Stimulated activated CD4-positive, alpha-beta T cell treated with anti-CD3 and anti-CD28 coated beads, Interleukin-1b, Interleukin-23, amount 100 ng/mL, for 24 hours (primary cell): ENCODE measurements at regions not wholly inside any gene's neighbourhood (a gene's known extent, or its start where the extent isn't known, plus 50 kb on each side); places are given as distances from the start of the nearest gene placed in this dataset.
"Not testable (repeated sequence)": the region's sequence is repeated elsewhere in the genome, so short reads cannot be mapped to it uniquely, and the experiment has no call there.

Source experiments
- DNase-seq, 4 experiments: peaks; one replicate each; pipeline ENCODE4 v3.0.0-alpha.2; 2020; ENCODE audit warnings: low read depth in 4 of 4, low spot score in 1 of 4

GRCh38 chr15:91609231-91609630 is 244.3 kb upstream of the SLCO3A1 start:
- no peak for DNase-seq

GRCh38 chr15:91609966-91610365 is 243.5 kb upstream of the SLCO3A1 start:
- no peak for DNase-seq

DNA sequence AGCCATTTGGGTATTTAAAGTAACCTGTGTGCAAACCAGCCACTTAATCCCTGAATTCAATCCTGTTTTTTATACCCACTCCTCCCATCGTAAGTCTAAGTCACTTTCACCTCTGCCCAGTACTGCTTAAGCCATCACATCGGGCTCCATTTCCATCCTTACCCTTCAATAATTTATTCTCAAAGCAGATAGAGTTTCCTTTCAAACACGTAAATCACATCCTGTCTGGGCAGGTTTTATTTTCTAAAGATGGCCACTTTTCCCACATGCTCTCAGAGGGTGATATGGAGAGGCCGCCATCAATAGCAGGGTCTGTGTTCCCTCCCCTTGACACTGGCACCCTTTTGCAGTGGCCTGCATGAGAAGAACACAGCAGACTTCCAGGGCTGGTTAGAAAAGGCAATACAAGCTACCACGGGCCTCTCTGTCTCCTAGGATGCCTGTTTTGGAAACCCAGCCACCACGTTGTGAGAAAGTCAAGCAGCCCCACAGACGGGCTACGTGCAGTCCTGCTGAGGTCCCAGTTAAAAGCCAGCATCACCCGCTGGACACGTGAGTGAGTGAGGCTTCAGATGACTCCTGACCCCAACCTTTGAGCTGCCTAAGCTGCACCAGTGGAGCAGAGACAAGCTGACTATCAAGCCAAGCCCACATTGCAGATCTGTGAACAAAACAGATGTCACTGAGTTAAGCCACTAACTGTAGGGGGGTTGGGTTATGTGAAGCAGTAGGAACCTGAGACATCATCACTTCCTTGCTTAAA is 241.8 kb upstream of the SLCO3A1 start:
- DNase-seq, result no peak

DNA sequence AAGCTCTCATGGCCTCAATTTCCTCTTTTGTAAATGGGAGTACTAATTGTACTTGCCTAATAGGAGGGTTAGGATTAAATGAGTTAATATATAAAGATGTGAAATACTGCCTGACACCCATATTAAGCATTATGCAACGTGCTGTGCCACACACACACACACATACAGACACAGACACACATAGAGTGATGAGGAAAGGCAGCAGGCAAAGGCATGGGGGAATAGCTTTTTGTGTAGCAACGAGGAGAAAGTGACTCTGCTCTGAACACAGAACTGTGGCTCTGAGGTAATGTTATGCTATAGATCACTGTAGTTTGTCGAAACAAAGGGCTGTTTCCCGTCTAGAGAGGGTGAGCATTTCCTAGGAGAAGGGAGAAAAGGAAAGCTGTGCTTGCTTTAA is 233.3 kb upstream of the SLCO3A1 start:
- no peak for DNase-seq

DNA sequence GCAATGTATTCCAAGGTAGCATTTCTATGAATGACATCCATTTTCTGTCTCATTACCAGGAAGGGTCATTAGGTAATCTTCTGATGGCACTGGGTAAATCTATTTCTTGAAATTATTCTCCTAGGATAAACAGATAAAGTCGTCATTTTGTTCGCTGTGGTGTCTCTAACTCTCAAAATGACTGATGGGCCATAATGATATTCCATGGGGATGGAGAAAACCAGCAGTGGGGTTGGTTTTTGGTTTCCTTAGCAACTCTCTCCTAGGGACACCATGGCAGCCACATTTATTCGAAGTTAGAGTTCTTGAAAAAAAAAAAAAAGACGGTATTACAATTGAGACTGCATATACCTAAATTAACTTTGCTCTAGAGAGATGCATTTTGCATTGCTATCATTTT is 231.3 kb upstream of the SLCO3A1 start:
- DNase-seq, result no peak

DNA sequence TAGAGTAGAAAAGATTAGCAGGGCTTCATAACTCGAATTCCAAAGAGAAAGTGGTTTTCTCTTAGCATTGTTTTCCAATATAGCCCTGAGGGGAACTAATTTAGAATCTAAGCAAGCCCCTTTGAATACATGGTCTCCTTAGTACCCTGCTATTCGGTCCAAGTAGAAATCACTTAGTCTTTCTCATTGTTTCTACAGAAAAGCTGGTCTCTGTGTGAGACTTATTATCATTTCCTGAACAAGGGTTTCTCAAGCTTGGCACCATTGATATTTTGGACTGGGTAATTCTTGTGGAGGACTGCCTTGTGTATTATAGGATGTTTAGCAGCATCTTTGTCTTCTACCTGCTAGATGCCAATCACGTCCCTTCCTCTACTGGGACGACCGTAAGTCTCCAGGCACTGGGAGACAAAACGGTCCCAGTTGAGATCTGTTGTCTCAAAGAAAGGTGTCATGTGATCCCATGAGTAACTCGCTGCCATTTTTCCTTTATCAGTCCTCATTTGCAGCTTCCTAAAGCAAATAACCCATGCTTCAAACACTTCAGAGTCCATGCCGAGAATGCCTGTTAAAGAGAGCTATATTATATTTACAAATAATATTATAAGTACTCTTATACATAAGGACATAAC is 230.7 kb upstream of the SLCO3A1 start:
- DNase-seq, result no peak

DNA sequence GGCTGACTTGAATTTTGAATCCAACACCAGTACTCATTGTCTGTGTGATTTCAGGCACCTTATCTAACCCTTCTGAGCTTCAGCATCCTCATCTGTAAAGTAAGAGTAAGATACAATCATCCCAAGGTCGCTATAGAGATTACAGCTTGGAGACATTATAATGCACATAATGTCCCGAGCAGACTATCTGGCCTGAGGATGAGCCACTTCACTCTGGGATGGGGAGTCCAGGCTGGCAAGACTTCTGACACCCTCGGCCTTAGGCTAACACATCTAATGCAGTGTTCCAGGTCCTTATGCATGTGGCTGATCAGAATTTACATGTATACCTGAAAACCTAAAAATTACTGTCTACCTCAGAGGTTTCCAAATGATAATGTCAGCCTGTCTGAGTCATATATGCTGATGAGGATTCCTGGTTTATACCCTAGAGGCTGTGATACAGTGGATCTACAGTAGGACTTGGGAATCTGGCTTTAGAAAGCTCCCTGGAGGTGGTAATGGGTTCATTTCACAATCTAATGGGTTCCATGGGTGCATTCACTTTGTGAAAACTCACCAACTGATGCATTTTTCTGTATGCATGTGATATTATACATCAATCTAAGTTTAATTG is 229.0 kb upstream of the SLCO3A1 start:
- no peak for DNase-seq

DNA sequence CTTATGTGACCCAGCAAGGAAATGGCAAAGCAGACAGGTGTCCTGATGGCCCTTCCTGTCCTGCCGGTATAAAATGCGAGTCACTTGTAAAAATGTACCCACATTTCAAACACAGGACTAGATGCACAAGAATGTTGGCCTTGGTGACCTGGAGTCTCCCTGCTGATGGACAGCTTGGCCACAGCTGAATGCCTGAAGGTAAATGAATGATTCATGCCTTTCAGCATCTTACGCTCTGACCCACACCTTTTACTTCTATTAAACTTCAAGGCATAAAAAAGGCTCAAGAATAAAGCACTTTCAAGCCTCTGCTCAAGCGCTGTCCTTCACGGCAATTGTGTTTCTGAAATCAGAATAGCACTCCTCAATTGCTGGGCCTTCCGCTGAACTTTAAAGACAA is 228.0 kb upstream of the SLCO3A1 start:
- no peak for DNase-seq

DNA sequence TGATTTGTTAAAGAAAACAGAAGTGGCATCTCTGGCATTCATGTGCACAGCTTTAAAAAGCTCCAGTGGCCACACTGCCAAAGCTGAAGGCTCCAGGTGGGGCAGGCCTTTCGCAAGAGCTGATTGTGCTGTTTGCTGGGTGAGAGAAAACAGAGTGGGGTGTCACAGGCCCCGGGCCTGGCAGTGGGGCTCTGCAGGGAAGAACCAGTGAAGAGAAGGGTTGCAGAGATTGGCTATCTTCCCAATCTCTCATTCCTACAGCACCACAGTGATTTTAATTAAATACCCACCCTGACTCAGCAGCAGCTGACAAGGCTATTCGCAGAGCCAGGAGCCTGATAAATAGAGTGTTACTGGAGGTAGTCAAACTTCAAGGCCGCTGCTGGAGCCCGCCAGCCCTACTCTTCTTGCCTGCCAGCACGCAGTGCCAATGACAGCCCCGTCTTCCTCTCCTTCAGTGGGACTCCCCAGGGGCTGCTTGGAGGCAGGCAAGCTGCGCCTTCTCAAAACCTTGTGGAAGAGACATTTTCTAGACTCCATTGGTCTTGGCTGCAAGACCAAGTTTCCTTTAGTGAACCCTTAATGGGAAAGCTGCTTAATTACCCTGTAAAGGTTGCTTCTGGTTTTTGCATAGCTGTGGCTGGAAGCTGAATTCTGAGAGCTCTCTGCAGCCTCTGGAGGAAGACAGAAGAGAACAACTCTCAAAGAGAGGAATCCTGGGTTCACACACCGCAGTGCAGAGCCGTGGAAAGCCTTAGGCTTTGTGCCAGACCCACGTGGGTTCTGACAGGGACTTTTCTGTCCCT is 225.8 kb upstream of the SLCO3A1 start:
- DNase-seq, result no peak

GRCh38 chr15:91630090-91630489 is 223.4 kb upstream of the SLCO3A1 start:
- DNase-seq, result no peak

GRCh38 chr15:91632176-91632575 is 221.3 kb upstream of the SLCO3A1 start:
- DNase-seq, result no peak

- no peak for DNase-seq
Measured at GRCh38 chr15:91632981-91633380, 220.5 kb upstream of the SLCO3A1 start.

DNA sequence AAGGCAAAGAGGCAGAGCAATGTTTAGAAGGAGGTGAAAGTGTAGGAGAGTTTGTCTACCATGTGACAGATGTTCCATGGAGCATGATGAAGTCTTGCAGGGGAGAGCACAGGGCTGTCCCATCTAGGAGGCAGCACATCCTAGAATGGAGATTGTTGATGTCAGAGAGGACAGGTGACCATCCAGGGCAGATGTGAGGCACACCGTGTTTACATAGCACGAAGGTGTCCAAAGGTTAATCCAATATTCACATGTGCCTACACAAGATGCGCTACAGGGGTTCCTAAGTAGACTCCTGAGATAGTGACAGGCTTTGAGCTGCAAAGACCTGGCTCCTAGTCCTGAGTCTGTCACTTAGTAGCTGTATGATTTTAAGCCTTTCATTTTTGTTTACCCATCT is 219.3 kb upstream of the SLCO3A1 start:
- DNase-seq, result no peak

- DNase-seq, result no peak
Measured at GRCh38 chr15:91635080-91635479, 218.4 kb upstream of the SLCO3A1 start.

GRCh38 chr15:91635641-91636040 is 217.9 kb upstream of the SLCO3A1 start:
- no peak for DNase-seq

DNA sequence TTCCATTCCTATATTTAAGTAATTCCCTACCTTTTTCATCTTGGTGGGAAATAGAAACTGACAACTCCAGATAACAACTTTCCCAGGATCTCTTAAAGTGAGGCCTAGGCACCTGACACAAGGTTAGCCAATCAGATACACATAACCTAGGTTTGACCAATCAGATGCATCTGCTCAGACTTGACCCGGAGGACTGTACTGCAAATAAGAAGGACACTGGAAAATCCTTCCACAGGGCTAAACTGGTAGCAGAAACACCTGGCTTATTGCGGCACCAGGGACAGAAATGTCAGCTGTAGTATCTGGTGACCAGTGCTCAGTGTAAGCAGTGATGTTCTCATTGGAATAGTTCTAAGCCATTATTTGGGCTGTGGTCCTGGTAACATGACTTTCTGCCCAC is 204.5 kb upstream of the SLCO3A1 start:
- no peak for DNase-seq

GRCh38 chr15:91649831-91650321 is 203.6 kb upstream of the SLCO3A1 start:
- no peak for DNase-seq

GRCh38 chr15:91651251-91651650 is 202.3 kb upstream of the SLCO3A1 start:
- no peak for DNase-seq

DNA sequence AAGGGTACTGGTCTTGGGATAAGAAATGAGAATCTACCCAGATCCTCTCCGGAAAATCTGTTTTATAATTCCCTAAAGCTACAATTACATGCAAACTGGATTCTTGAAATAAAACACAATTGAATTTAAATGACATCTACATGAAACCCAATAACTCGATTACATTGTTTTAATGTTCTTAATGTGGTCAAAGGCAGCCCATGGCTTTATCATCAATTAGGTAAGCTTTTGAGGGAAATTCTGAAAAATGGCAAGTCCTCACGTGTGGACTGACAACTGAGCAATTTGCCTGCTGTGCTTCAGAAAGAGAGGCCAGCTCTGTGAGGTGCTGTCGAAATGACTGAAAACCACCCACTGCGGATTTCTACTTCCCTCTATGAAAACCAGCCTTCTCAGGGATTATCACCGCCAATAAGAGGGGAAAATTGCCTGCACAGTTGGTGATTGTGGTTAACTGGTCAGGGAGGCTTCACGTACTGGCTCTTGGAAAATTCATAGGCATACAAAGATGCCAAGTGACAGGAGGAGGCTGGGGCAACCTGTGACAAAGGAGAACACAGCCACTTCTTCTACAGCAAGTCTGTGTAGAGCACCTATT is 200.8 kb upstream of the SLCO3A1 start:
- DNase-seq, result no peak

DNA sequence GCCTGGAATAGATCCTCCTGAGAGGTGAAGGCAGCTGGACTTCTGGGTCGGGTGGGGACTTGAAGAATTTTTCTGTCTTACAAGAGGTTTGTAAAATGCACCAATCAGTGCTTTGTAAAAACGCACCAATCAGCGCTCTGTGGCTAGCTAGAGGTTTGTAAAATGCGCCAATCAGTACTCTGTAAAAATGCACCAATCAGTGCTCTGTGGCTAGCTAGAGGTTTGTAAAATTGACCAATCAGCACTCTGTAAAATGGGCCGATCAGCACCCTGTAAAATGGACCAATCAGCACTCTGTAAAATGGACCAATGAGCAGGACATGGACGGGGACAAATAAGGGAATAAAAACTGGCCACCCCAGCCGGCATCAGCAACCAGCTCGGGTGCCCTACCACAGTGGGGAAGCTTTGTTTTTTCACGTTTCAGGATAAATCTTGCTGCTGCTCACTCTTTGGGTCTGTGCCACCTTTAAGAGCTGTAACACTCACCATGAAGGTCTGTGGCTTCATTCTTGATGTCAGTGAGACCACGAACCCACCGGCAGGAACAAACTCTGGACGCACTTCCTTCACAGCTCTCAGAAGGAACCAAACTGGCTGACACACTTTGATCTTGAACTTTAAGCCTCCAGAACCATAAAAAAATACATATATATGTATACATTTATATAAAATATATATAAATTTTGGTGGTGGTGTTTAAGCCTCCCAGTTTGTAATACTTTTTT is 197.8 kb upstream of the SLCO3A1 start:
- not testable (repeated sequence) for DNase-seq
